NCI-H2196 treated with DMSO at 0.1 percent for 48 hours (cell line): ENCODE measurements at regions not wholly inside any gene's neighbourhood (a gene's known extent, or its start where the extent isn't known, plus 50 kb on each side); places are given as distances from the start of the nearest gene placed in this dataset.

Source experiments
- DNase-seq: peaks from one replicate; lab custom pipeline; 2025; ENCODE audit not compliant: unreplicated experiment; lab: John Stamatoyannopoulos, UW

DNA sequence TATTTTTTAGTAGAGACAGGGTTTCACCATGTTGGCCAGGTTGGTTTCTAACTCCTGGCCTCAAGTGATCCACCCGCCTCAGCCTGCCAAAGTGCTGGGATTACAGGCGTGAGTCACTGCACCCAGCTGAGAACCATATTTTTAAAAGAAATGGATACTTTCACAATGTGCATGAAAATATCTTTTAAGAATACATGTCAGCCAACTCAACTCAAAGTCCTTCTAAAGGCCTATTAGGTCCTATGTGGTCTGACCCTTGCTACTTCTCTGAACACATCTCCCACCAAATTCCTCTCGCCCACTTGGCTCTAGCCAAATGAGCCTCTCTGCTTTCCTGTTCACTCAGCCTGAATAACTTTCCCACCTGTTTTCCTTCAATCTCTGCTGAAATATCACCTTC is 119.6 kb downstream of the MTX2 start:
- DNase-seq = no peak

DNA sequence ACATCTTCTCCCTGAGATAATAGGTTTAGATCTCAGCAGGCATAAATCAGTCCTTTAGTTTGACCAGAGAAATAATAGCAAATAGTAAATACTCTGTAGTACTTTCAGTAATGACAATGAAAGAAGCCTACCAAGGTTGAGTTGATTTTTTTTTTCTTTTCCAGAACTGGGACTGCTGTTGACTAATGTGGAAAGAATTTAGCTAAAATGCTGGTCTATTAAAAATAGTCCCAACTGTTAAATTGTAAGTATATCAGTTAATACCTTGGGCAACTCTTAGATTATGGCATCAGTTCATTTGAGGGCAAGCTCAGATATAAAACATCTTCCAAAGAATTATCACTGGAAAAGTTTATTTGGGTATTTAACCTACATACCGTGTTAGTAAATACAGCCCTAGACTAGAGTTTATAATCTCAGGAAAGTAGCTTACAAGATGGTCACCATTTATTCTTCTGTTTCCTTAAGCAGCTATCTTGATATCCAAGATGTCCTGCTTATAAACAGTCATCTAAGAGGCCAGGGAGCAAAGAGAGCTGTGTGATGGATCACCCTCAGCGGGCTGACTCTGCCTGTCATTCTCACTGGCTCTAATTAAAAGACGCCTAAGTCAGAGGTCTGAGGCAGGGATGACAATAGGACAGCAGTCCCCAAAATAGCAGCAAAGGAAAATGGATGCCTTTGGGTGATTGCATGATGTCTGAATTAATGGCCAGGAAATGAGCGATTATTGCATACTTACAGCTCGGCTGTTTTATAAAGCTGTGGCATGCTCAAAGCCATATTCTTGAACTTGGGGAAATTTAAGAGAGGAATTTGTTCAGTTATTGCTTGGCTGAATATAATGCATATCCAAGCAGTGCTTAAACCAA is 121.3 kb downstream of the MTX2 start:
- DNase-seq = no peak

DNA sequence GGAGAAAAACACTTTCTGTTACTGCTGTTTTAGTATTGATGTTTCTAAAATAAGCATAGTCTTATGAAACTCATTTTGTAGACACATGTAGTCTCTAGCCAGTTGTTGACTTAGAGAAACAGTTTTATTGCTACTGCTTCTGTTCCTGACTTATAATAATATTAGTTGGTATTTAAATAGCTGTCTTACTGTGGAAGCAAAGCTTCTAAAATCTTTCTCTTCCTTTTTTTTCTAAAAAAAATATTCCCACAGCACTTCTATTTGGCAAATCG is 121.8 kb downstream of the MTX2 start:
- no peak for DNase-seq

DNA sequence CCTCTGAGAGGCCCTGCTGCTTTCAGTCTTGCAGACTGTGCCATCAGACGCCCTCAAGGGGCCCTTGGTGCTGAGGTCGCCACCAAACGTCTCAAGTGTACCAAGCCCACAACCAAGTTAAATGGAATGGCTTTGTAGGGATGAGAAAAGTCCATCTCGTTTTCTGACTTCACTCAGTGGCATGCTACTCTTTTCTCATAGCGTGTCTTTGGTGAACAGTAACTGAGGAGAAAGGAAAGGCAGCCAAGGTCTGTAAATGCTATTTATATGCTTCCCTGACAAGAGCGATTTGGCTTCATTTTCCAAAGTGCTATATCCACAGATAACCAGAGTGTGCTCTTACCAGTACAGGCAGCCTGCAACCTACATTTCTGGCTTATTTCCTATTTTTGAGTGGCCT is 123.0 kb downstream of the MTX2 start:
- no peak for DNase-seq

DNA sequence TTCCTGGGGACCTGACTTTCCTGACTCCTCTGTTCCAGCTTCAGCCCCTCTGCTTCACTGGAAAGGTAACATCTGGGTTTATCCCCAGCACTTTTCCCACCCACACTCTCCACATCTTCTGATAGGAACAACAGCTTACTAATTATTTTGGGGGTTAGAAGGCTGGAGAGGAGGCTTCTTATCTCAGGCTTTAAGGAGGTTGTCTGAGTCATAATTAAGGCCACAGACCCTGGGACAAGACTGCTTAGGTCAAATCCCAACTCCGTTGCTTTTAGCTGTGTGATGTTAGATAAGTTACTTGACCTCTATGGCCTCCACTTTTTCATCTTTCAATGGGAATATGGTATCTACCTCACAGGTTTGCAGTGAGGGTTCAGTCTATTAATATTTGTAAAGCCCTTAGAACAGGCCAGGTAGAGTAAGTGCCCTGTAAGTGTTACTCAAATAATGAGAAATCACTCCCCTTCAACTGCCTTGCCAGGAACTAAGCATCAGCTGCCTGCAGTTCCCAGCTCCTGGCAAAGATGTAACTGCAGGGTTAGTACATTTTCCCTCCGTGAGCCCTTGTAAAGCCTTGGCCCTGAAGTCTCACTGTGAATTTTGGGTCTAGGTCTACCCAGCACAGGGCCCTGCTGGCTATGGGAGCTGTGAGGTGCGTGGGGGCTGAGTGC is 123.6 kb downstream of the MTX2 start:
- no peak for DNase-seq

DNA sequence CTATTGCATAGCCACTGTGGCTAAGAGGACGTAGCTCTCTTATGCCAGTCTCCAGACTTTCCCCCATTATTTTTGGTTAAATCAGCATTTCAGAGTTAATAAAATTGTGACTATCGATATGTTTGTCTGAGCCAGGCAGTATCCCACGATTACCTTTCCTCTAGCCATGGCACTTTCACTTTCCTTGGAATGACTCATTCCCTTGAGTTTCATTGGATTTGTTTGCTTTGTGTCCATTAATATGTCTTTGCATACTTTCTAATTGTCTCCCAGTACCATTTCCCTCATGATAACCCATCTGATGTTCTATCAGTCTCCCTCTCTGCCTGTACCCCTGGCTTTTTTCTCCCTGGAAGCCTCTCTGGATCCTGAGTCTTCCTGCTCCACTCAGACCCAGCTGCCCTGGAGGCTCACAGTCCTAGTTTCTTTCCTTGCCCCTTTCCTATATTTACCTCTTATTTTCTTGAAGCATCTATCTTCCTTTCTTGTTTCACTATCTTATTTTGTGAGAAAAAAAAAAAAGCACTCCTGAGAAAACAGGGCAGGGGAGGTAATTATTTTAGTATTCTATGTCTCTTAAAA is 126.1 kb downstream of the MTX2 start:
- DNase-seq = no peak

DNA sequence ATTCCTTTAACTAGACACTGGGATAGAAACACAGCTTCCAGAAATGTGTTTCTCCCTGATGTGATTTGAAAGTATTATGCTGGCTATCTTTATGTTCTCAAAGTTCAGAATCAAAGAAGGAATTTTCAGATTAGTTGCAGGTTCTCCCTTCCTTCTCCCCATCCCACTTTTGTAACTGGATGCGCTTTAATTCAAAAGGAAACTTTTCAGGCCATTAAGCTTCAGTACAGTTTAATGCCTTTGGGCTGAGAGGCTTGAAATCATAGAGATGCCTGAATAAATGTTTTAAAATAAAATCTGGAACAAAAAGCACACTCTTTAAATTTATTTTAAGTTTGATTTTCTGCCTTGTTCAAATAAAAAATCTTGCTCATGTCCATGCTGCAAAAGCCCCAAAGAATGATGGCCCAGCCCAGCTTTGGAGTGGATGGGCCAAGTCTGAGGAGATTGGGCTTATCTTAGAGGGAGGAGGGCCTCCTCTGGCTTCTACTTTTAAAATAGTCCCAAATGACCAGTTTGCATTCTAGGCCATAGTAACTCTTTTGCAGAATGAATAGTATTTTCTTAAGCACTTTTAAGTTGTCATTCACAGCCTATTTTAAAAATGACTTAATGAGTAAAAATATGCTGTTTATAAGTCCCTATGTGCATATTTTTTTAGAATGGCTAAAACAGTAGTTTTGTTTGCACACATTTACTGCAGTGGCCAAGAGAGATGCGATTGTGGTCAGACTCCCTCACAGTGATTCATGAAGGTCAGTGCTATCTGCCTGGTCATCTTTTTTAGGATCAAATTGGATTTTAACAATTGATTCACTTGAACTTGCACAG is 129.2 kb downstream of the MTX2 start:
- DNase-seq = no peak

DNA sequence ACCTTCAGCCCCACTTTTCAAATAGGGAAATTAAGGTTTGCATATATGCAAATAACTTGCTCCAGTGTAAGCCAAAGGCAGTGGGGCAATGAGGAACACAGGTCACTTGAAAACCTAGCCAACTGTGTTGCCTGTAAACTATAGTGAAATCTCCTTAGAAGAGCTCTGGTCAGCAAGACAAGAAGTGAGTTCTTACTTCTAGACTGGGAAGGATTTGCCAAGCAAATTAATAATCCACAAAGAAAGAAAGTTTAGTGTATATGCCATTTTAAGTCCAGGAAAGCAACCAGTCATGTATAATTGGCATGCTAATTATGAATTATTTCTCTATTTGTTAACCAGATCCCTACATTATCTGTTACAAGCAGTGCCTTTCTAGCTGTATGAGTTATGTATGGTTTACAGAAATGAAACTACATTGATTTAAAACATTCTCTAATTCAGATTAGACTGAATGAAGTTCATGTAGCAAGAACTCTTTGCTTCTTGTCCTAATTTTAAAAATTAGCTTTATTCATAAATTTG is 129.9 kb downstream of the MTX2 start:
- no peak for DNase-seq

DNA sequence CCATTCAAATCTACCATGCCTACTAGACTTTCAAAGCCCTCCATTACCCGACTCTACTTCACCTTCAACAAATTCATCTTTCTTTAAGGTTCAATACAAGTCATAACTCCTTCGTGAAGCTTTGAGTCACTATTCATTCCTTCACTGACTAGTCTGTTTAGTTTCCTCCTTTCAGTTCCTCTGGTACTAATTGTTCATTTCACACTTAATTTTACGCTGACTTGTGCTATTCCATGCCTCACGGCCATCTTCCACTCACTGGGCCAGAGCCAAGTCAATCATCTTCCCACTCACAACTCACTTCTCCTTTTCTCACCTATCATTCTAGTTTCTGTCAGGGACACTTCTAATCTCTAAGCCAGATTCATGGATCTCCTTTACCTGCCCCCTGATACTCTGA is 136.2 kb downstream of the MTX2 start:
- no peak for DNase-seq

DNA sequence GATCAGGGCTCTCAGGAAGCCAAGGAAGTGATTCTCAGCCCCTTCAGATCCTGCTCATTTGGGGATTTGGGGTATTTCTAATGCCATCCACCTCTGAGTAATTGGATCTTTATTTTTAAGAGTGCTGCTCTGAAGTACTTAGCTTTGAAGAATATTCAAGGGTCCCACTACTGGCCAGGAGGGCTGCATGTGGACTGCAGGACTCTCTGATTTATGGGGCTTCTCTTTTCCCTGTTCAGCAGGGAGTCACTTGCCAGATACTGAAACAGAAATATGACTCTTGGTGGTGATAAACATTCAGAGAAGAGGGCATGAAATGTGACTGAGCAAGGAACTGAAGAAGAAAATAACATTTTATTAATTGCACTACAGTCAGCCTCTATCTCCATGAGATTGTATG is 138.5 kb downstream of the MTX2 start:
- DNase-seq = no peak

DNA sequence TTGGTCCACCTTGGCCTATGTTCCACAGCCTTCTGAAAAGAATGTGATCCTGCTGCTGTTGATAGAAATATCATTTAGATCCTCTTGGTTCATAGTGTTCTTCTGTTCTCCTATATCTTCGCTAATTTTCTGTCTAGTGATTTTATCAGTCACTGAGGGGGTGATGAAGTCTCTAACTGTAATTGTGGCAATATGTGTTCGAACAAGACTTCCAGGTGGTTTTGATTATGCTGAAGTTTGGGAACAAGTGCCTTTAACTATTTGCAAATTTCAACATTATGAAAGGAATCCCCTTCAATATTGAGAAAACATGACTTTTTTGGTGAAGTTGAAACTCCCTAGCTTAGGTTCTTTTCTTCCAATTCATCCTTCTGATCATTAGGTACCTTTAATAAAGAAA is 140.4 kb downstream of the MTX2 start:
- DNase-seq = no peak

DNA sequence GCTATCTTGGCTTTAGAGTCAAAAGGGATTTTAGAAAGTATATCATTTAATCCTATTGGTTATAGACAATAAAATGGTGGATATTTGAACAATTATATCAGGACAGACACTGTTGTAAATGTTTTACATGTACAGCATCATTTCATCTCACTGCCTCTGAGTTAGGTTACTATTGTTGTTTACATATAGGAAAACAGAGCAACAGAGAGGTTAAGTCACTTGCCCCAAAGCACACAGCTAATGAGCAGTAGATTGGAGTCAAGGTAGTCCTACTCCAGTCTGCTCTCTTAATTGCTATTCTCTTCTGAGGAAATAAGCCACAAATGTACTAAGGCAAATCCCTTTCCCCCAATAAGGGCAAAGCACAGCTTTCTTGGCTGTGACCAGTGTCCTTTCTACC is 142.9 kb downstream of the MTX2 start:
- no peak for DNase-seq

DNA sequence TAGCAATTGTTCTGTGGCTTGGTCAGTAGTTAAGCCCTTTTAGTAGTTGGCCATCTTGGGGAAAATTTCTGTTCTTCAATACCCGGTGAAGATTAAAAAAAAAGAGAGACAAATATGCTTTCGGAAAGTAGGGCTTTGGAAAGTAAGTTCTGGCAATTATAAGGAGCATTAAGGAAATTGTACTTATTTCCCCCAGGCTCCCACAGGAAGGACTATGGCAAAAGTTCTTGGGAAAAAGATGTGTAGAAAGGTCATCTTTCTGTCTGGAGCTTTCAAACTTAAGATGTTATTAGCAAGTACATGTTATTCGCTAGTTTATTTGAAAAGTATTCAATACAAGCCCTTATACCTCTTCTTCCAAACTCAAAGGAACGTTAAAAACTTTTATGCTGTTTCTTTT is 144.5 kb downstream of the MTX2 start:
- DNase-seq = no peak

DNA sequence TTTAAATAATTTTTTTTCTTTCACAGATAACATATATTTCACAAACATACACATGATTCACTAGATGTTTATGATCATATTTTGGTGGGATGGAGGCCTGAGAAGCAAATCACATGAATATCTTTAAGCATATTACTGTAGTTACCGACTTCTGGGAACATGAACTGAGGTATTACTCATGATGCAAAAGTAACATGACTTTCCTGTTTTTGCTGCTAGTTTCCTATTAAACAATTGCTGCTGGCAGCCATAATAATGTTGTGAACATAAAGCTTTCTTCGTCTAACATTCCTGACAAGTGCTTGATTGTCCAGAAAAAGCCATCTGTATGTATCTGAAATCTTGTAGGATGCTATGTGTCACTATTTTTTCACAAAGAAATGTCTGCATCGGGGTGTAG is 145.4 kb downstream of the MTX2 start:
- no peak for DNase-seq

DNA sequence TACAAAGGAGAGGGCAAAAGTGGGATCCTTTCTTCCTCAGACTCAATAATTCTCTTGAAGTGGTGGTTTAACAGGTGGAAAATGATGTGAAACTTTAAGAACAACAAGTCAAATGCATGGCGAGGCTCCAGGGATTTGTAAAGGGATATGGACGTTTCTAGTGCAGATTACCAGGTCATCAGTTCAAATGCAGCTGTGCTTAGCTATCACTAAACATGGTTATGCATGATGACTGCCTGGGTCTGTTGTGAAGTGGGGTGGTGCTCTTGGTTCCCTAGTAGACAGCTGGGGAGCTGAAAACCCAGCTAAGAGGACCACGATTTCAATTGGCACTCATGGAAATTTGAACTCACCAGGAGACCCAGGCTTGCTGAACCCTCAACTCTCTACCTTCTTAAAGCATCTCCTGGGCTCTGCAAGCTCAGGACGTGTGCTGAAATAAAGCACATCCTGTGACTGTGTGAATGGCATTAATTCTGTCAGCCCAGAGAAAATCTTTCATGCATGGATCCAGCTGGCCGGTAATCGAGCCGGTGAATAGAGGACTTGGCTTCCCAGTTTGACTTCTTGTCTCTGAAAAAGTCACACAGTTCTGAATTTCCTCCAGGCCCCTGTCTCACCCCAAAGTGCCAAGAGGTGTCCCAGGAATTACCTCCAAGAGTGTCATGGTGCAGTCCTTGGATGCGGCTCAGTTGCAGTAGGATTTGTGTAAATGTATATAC is 146.1 kb downstream of the MTX2 start:
- DNase-seq = no peak

DNA sequence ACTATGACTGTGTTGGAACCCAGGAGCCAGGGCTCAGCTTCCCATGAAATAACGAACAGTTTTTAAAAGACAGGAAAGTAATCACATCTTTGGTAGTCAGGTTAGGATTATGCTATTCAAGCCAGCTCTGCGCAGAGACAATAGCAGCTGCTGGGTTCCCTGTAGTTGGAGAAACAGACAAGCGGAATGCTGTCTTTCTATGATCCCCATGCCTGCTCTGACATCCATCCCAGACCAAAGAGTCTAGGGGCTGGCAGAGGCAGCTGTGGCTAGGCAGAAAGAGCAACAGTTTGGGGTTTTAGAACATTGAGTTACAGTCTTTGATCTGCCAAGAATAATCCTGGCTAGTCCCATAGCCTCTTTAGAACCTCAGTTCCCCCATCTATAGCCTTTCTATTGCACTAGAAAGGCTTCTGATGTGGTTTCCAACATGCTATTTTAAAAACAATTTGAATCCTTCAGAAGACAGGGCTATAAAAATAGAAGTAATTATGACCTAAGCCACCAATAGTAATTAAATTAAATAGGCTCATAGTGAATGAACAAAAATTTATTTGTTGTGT is 146.8 kb downstream of the MTX2 start:
- DNase-seq = no peak

DNA sequence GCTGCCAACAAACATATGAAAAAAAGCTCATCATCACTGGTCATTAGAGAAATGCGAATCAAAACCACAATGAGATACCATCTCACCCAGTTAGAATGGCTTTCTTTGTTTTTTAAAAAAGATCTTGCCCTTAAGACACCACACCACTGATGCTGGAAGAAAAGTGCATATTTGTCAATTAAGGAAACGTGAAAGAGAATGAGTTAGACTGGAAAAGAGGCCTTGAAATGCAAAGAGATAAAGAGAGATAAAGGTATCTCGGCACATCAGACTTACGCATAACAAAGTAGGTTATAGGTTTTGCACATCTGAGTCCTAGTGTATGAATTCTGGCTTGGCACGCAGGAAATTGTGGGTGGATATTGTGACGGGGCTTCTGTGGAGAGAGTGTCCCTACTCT is 149.5 kb downstream of the MTX2 start:
- no peak for DNase-seq

DNA sequence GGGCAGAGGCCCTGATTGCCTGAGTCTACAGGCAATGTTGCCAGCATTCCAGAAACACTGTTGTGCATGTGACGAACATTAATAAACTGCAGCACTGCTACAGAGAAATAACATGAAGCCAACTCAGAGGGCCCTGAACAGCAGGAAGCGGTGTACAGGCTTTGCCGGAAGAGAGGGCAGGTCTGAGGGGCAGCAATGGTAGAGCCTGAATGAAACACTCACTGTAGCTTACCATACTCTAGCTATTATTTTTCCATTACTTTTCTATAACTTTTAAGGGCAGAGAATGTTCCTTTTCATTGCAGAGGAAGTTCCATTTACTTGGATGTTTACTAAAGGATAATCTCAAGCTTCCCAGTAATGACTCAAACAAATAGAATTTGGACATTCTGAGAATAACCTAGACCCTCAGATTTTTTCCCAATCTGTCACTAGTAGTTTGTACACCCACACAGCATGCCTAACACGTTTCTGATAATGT is 150.4 kb downstream of the MTX2 start:
- no peak for DNase-seq

DNA sequence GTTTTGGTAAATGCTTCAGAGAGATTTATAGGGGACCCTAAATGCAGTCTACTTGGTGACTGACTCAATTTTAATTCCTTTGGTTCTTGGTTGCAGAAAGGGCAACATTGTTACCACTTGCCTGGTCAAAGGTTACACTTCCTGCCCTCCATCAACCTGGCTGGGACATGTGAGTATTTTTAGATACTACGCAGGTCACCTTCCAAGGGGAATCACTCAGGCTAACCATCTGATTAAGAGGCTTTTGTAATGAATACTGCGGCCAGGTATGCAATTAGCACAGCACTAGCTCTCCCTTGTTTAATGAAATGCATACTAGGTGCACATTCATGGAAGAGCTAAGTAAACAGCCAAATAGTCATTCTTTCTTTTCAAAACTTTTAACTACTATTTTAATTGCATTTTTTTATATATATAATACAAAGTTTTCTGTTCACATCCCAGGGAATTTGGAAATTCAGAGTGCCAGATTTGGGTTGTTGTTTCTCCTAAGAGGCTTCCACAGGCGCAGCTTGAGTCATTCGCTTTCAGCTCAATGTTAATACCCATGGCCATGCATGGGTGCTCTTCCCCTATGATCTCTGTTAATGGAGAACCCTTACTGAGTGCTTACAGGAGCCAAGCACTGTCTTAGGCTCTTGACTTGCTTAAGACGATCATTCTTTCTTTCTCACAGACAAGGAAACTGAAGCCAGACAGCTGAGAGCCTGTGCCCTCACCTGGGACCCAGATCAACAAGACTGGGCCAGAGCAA is 152.2 kb downstream of the MTX2 start:
- no peak for DNase-seq

DNA sequence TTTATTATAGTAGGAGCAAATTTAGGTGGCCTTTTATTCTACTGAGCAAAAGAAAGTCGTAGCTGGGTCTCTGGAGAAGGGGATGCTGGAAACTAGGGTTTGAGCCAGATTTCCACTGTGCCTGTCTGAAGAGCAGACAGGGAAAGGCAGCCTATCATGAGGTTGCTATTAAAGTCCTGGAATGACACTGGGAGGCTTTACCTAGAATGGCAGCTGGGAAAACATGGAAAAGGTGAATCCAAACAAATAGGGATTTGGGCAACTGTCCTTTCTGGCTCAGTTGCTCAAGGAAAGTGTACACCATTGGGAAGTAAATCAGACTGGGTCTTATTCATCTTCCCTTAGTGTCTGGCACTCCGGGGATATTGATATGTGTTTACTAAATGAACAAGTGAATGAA is 154.6 kb downstream of the MTX2 start:
- no peak for DNase-seq
